DND-41 (cell line): ENCODE measurements at regions not wholly inside any gene's neighbourhood (a gene's known extent, or its start where the extent isn't known, plus 50 kb on each side); places are given as distances from the start of the nearest gene placed in this dataset.

Experiments
- ATAC-seq: fragments of 200-7000 bp; cut with Tn5 transposase; 3 replicates; pipeline ENCODE4 v1.9.1; 2021; ENCODE audit warnings: low read depth; ENCODE audit not compliant: insufficient read depth
- DNase-seq: peaks from one replicate; pipeline ENCODE4 v3.0.0-alpha.2; 2020
- H2AFZ ChIP-seq: 2 replicates; pipeline ENCODE4 v1.6.0; 2012; ENCODE audit warnings: low read depth, low read length
- H3K27ac ChIP-seq: 2 replicates; pipeline ENCODE4 v1.5.1; 2012; ENCODE audit warnings: low read length, inconsistent platforms
- H3K27me3 ChIP-seq: fragments of 200-600 bp; sonication (generic); 2 replicates; pipeline ENCODE4 v1.6.0; 2012; ENCODE audit warnings: low read length, mild to moderate bottlenecking, inconsistent platforms; ENCODE audit not compliant: insufficient read depth, poor library complexity
- H3K36me3 ChIP-seq: 2 replicates; pipeline ENCODE4 v1.5.1; 2012; ENCODE audit warnings: low read length, inconsistent platforms; ENCODE audit not compliant: insufficient read depth
- H3K4me1 ChIP-seq: 2 replicates; pipeline ENCODE4 v1.5.1; 2012; ENCODE audit warnings: mild to moderate bottlenecking, low read length; ENCODE audit not compliant: insufficient read depth
- H3K4me2 ChIP-seq: 2 replicates; pipeline ENCODE4 v1.6.0; 2012; ENCODE audit warnings: mild to moderate bottlenecking, moderate library complexity, low read length, inconsistent platforms; ENCODE audit not compliant: insufficient read depth
- H3K4me3 ChIP-seq, 2 experiments: fragments of 200-600 bp in 1 of 2; shearing (Covaris generic) in 1 of 2; 2 replicates each; pipeline ENCODE4 v1.5.1; 2012 to 2016; ENCODE audit warnings: inconsistent platforms in 2 of 2, low read length in 2 of 2, mild to moderate bottlenecking in 2 of 2, low read depth in 1 of 2, moderate library complexity in 1 of 2
- H3K79me2 ChIP-seq: 2 replicates; pipeline ENCODE4 v1.6.0; 2012; ENCODE audit warnings: low read length, inconsistent platforms; ENCODE audit not compliant: insufficient read depth
- H3K9ac ChIP-seq: 2 replicates; pipeline ENCODE4 v1.6.0; 2012; ENCODE audit warnings: low read depth, mild to moderate bottlenecking, inconsistent platforms, low read length, moderate library complexity
- H3K9me3 ChIP-seq: 2 replicates; pipeline ENCODE4 v1.5.1; 2012; ENCODE audit warnings: low read length, moderate library complexity, mild to moderate bottlenecking, inconsistent platforms; ENCODE audit not compliant: insufficient read depth, severe bottlenecking
- H4K20me1 ChIP-seq: 2 replicates; pipeline ENCODE4 v1.6.0; 2012; ENCODE audit warnings: low read length; ENCODE audit not compliant: insufficient read depth
- CTCF ChIP-seq: IDR thresholded peaks from 2 replicates; pipeline ENCODE4 v1.5.1; 2012; ENCODE audit warnings: borderline replicate concordance, low read length, moderate library complexity, mild to moderate bottlenecking; ENCODE audit not compliant: poor library complexity, severe bottlenecking; ENCODE audit errors: extremely low read depth
- EZH2 ChIP-seq: IDR thresholded peaks from 3 replicates; pipeline ENCODE4 v1.6.1; 2012; ENCODE audit warnings: borderline replicate concordance, low read depth, mild to moderate bottlenecking, moderate library complexity, low read length, inconsistent platforms; ENCODE audit not compliant: severe bottlenecking

GRCh38 chr15:66897971-66898370, 167.4 kb upstream of the SMAD3 start:
- DNase-seq (no peak), ATAC-seq (no peak)
- no peaks in the 10 kb centered on the region for H3K4me1 ChIP-seq

GRCh38 chr15:66898656-66899386, 166.6 kb upstream of the SMAD3 start:
- DNase-seq (no peak), ATAC-seq (no peak)
- H3K9ac ChIP-seq = no peak overlapping the region
- no peaks in the 10 kb centered on the region for H3K4me1 ChIP-seq
- no peak overlapping the region for H3K4me2 ChIP-seq
- H3K4me3 ChIP-seq = no peak overlapping the region
- no peaks in the 10 kb centered on the region for H3K79me2 ChIP-seq
- no peak overlapping the region for H3K27ac ChIP-seq
- H2AFZ ChIP-seq = no peak overlapping the region
- TF ChIP-seq CTCF (no peak), EZH2 (no peak)
- no peaks in the 10 kb centered on the region for H3K27me3 ChIP-seq
- no peaks in the 10 kb centered on the region for H4K20me1 ChIP-seq
- no peaks in the 10 kb centered on the region for H3K36me3 ChIP-seq
- no peaks in the 10 kb centered on the region for H3K9me3 ChIP-seq

More at GRCh38 chr15:66897971-66898370, 167.4 kb upstream of the SMAD3 start:
- no peak overlapping the region for H2AFZ ChIP-seq
- no peak overlapping the region for H3K27ac ChIP-seq
- H3K4me2 ChIP-seq = no peak overlapping the region
- H3K4me3 ChIP-seq = no peak overlapping the region
- no peaks in the 10 kb centered on the region for H3K36me3 ChIP-seq
- H3K27me3 ChIP-seq = no peaks in the 10 kb centered on the region
- no peak overlapping the region for H3K9ac ChIP-seq
- H4K20me1 ChIP-seq = no peaks in the 10 kb centered on the region
- TF ChIP-seq CTCF = no peak
- TF ChIP-seq EZH2 = no peak
- H3K9me3 ChIP-seq = no peaks in the 10 kb centered on the region
- no peaks in the 10 kb centered on the region for H3K79me2 ChIP-seq

GRCh38 chr15:66899555-66900350, 165.6 kb upstream of the SMAD3 start:
- Histone ChIP-seq H3K9me3 (no peaks in the 10 kb centered on the region), H2AFZ (no peak overlapping the region), H3K36me3 (no peaks in the 10 kb centered on the region), H4K20me1 (no peaks in the 10 kb centered on the region), H3K27me3 (no peaks in the 10 kb centered on the region), H3K4me3 (no peak overlapping the region), H3K9ac (no peak overlapping the region), H3K27ac (no peak overlapping the region), H3K79me2 (no peaks in the 10 kb centered on the region), H3K4me1 (no peaks in the 10 kb centered on the region), H3K4me2 (no peak overlapping the region)
- ATAC-seq = no peak
- DNase-seq = no peak
- no peak for TF ChIP-seq EZH2
- TF ChIP-seq CTCF = no peak
